H1 (cell line): ENCODE measurements at regions not wholly inside any gene's neighbourhood (a gene's known extent, or its start where the extent isn't known, plus 50 kb on each side); places are given as distances from the start of the nearest gene placed in this dataset.

Experiments used
- CTCF ChIA-PET: fragments of 300-600 bp; sonication (Branson Sonifier 250); formaldehyde crosslinking; loops from one replicate; lab custom pipeline; 2021; ENCODE audit not compliant: partially characterized antibody; lab: Charles Lee
- POLR2A ChIA-PET: fragments of 300-600 bp; sonication (Branson Sonifier 250); formaldehyde crosslinking; loops from one replicate; lab custom pipeline; 2021; ENCODE audit warnings: inconsistent platforms; ENCODE audit not compliant: partially characterized antibody; lab: Charles Lee
- DNase-seq, 2 experiments: peaks; one replicate each; pipeline versions ENCODE4 v3.0.0 to v3.0.0-alpha.2; 2010 to 2022; ENCODE audit warnings: low spot score in 2 of 2, low read depth in 1 of 2, mixed read lengths in 1 of 2
- FAIRE-seq: peaks from 2 replicates; lab custom pipeline; 2011; peaks lifted over from hg19 to GRCh38; lab: Jason Lieb, UNC
- H2AFZ ChIP-seq: 2 replicates; pipeline ENCODE4 v1.8.1; 2012; ENCODE audit warnings: low read length, inconsistent platforms
- H2AK5ac ChIP-seq: 2 replicates; pipeline ENCODE4 v1.6.1; 2013; ENCODE audit warnings: low read depth, low read length
- H2BK120ac ChIP-seq: replicated peaks from 2 replicates; pipeline ENCODE3; 2013; ENCODE audit warnings: low read depth, low read length, inconsistent platforms
- H2BK12ac ChIP-seq: 2 replicates; pipeline ENCODE4 v1.6.1; 2013; ENCODE audit warnings: low read depth, low read length
- H2BK15ac ChIP-seq: 2 replicates; pipeline ENCODE4 v1.6.1; 2013; ENCODE audit warnings: low read length
- H2BK20ac ChIP-seq: 2 replicates; pipeline ENCODE4 v1.6.1; 2013; ENCODE audit warnings: low read length
- H2BK5ac ChIP-seq: 2 replicates; pipeline ENCODE4 v1.6.1; 2013; ENCODE audit warnings: low read depth, low read length
- H3K14ac ChIP-seq: 2 replicates; pipeline ENCODE4 v1.6.1; 2013; ENCODE audit warnings: inconsistent platforms; ENCODE audit not compliant: insufficient read length
- H3K18ac ChIP-seq: 2 replicates; pipeline ENCODE4 v1.6.1; 2013; ENCODE audit warnings: low read length; ENCODE audit errors: extremely low read depth
- H3K23ac ChIP-seq: 2 replicates; pipeline ENCODE4 v1.6.1; 2013; ENCODE audit warnings: inconsistent platforms; ENCODE audit not compliant: insufficient read length
- H3K23me2 ChIP-seq: 2 replicates; pipeline ENCODE4 v1.6.1; 2013; ENCODE audit warnings: low read depth, low read length
- H3K27ac ChIP-seq: 2 replicates; pipeline ENCODE4 v1.6.1; 2011; ENCODE audit warnings: low read depth, low read length, inconsistent platforms
- H3K27me3 ChIP-seq, 4 experiments: replicated peaks in 1 of 4; 1 replicate in 1 of 4; 2 replicates in 3 of 4; pipeline versions ENCODE4 v1.6.1 to v1.8.1; 2011 to 2013; ENCODE audit warnings: low read length in 3 of 4, mild to moderate bottlenecking in 3 of 4, inconsistent platforms in 2 of 4, mixed read lengths in 2 of 4, moderate library complexity in 1 of 4; ENCODE audit not compliant: control insufficient read depth in 3 of 4, insufficient read depth in 3 of 4; ENCODE audit errors: extremely low read depth in 1 of 4
- H3K36me3 ChIP-seq, 4 experiments: 2 replicates each; pipeline versions ENCODE4 v1.6.1 to v1.8.1; 2011 to 2013; ENCODE audit warnings: mild to moderate bottlenecking in 4 of 4, low read length in 3 of 4, moderate library complexity in 2 of 4, control low read depth in 1 of 4, inconsistent platforms in 1 of 4; ENCODE audit not compliant: insufficient read depth in 4 of 4, control insufficient read depth in 2 of 4
- H3K4ac ChIP-seq: replicated peaks from 2 replicates; pipeline ENCODE3; 2013; ENCODE audit warnings: low read length, low read depth, mixed read lengths, inconsistent platforms; ENCODE audit not compliant: insufficient read length
- H3K4me1 ChIP-seq, 4 experiments: replicated peaks in 1 of 4; 1 replicate in 1 of 4; 2 replicates in 3 of 4; pipeline versions ENCODE4 v1.6.1 to v1.8.1; 2011 to 2013; ENCODE audit warnings: low read length in 3 of 4, inconsistent platforms in 2 of 4, mixed read lengths in 1 of 4; ENCODE audit not compliant: insufficient read depth in 4 of 4, control insufficient read depth in 3 of 4
- H3K4me2 ChIP-seq, 2 experiments: 2 replicates each; pipeline versions ENCODE4 v1.6.1 to v1.8.1; 2011 to 2013; ENCODE audit warnings: low read depth in 2 of 2, low read length in 2 of 2, control low read depth in 1 of 2, inconsistent platforms in 1 of 2, mild to moderate bottlenecking in 1 of 2; ENCODE audit not compliant: insufficient read depth in 1 of 2
- H3K4me3 ChIP-seq, 4 experiments: fragments of 200-600, 300-600 bp in 1 of 4; sonication (generic), shearing (Covaris generic), sonication (Bioruptor Twin) in 1 of 4; 2 replicates each; pipeline versions ENCODE4 v1.5.1 to v1.8.1; 2011 to 2016; ENCODE audit warnings: low read length in 4 of 4, low read depth in 3 of 4, control low read depth in 2 of 4, inconsistent platforms in 2 of 4, mild to moderate bottlenecking in 2 of 4, mixed read lengths in 1 of 4, moderate library complexity in 1 of 4; ENCODE audit not compliant: insufficient read depth in 2 of 4; ENCODE audit errors: extremely low read depth in 1 of 4
- H3K56ac ChIP-seq: replicated peaks from 2 replicates; pipeline ENCODE3; 2013; ENCODE audit warnings: low read depth, mild to moderate bottlenecking, mixed read lengths, low read length, inconsistent platforms; ENCODE audit not compliant: insufficient read length
- H3K79me1 ChIP-seq: 2 replicates; pipeline ENCODE4 v1.6.1; 2013; ENCODE audit warnings: low read depth, low read length, control low read depth
- H3K79me2 ChIP-seq, 2 experiments: 2 replicates each; pipeline versions ENCODE4 v1.6.1 to v1.8.1; 2012 to 2013; ENCODE audit warnings: low read length in 2 of 2, mild to moderate bottlenecking in 2 of 2, inconsistent platforms in 1 of 2; ENCODE audit not compliant: insufficient read depth in 2 of 2, control insufficient read depth in 1 of 2
- H3K9ac ChIP-seq, 4 experiments: replicated peaks in 1 of 4; 1 replicate in 1 of 4; 2 replicates in 3 of 4; pipeline versions ENCODE4 v1.6.1 to v1.8.1; 2011 to 2013; ENCODE audit warnings: low read depth in 3 of 4, low read length in 3 of 4, control low read depth in 2 of 4, mild to moderate bottlenecking in 2 of 4, moderate library complexity in 2 of 4, inconsistent platforms in 1 of 4; ENCODE audit errors: extremely low read depth in 1 of 4
- H3K9me3 ChIP-seq, 2 experiments: 2 replicates each; pipeline versions ENCODE4 v1.6.1 to v1.8.1; 2012 to 2013; ENCODE audit warnings: mild to moderate bottlenecking in 2 of 2, moderate library complexity in 2 of 2, control low read depth in 1 of 2, inconsistent platforms in 1 of 2, low read depth in 1 of 2, low read length in 1 of 2, mixed read lengths in 1 of 2; ENCODE audit not compliant: insufficient read depth in 2 of 2
- H4K20me1 ChIP-seq, 2 experiments: replicated peaks in 1 of 2; 2 replicates each; pipeline versions ENCODE3 to v1.8.1; 2011 to 2013; ENCODE audit warnings: inconsistent platforms in 2 of 2, low read length in 2 of 2, mild to moderate bottlenecking in 1 of 2; ENCODE audit not compliant: insufficient read depth in 2 of 2, control insufficient read depth in 1 of 2
- H4K5ac ChIP-seq: 2 replicates; pipeline ENCODE4 v1.6.1; 2013; ENCODE audit warnings: low read length, low read depth, mixed read lengths, inconsistent platforms; ENCODE audit not compliant: insufficient read length
- H4K8ac ChIP-seq: 2 replicates; pipeline ENCODE4 v1.8.0; 2013; ENCODE audit warnings: mild to moderate bottlenecking, moderate library complexity, low read length, inconsistent platforms; ENCODE audit not compliant: insufficient read depth; ENCODE audit errors: extremely low read depth
- H4K91ac ChIP-seq: replicated peaks from 2 replicates; pipeline ENCODE3; 2013; ENCODE audit warnings: low read length, mixed read lengths, inconsistent platforms; ENCODE audit not compliant: insufficient read length
- CHD1 ChIP-seq: IDR thresholded peaks from 2 replicates; pipeline ENCODE4 v1.6.1; 2012; ENCODE audit warnings: low read depth, low read length, improper control_type of control experiment
- GABPA ChIP-seq: IDR thresholded peaks from 2 replicates; pipeline ENCODE4 v1.6.1; 2011; ENCODE audit warnings: mild to moderate bottlenecking, low read length, moderate library complexity, borderline replicate concordance; ENCODE audit not compliant: insufficient read depth
- WGBS, 2 experiments: shearing (Covaris generic) in 1 of 2; methylation state at CpG; one replicate each; pipeline versions ENCODE4 v1.1.6 to v1.1.7; 2013 to 2015; ENCODE audit warnings: low lambda C conversion rate in 2 of 2, mixed read lengths in 2 of 2, inconsistent platforms in 1 of 2, low coverage in 1 of 2, missing lambda C conversion rate in 1 of 2; ENCODE audit not compliant: insufficient replicate concordance in 2 of 2, insufficient coverage in 1 of 2, insufficient read length in 1 of 2; ENCODE audit errors: extremely low coverage in 1 of 2, missing lambda C conversion rate in 1 of 2; 5-methylcytosine and 5-hydroxymethylcytosine counted together

DNA sequence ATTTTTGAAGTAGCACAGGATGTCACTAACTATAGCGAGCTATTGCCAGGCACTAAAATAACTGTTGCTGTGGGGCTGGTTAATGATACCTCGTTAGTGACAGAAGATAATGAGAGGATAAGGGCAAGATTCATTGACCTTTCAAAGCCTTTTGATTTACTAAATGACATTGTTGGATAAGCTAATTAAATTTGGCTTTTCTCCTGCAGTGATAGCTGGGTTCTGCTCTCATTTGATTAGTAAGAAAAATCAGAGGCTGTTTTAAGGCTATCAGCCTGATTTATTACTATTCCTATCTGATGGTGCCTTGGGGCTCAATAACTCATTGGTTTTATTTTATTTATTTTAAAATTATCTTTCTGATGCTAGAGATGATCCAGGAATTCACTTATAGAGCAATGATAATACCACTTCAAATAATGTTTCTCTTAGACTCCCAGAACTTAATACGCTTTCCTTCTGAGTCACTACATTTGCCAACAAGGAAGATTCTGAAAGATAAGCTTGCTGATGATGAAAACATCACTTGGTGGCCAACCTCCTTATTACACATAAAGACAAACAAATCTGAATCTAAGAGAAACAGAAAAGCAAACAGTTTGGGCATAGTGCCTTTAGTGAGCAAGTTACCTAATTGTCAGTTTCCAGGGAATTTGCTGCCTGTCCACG lies 501.3 kb upstream of the ARGLU1 start:
- H3K9ac ChIP-seq, result no peak overlapping the region
- H3K9me3 ChIP-seq, result no peaks in the 10 kb centered on the region
- WGBS, 2 experiments, result 93% methylated on average over 4 of the region's 4 CpGs; no CpG with 5 or more reads in 1 of the 2 experiments
- DNase-seq, result no peak
- H2BK120ac ChIP-seq, result no peak overlapping the region
- no peak overlapping the region for H4K8ac ChIP-seq
- no peaks in the 10 kb centered on the region for H3K4me1 ChIP-seq
- H3K27me3 ChIP-seq, result no peaks in the 10 kb centered on the region
- CTCF ChIA-PET, result no interaction called here
- no peak for FAIRE-seq
- no peak overlapping the region for H2AFZ ChIP-seq
- H3K14ac ChIP-seq, result no peak overlapping the region
- TF ChIP-seq GABPA (no peak), CHD1 (no peak)
- no peak overlapping the region for H4K91ac ChIP-seq
- no peaks in the 10 kb centered on the region for H3K23me2 ChIP-seq
- H4K5ac ChIP-seq, result no peak overlapping the region
- H3K56ac ChIP-seq, result no peak overlapping the region
- H3K18ac ChIP-seq, result no peak overlapping the region
- no peak overlapping the region for H3K4ac ChIP-seq
- H3K4me3 ChIP-seq, result no peak overlapping the region
- no peak overlapping the region for H2BK20ac ChIP-seq
- no peak overlapping the region for H2BK15ac ChIP-seq
- no peak overlapping the region for H2AK5ac ChIP-seq
- H3K4me2 ChIP-seq, result no peak overlapping the region
- H4K20me1 ChIP-seq, result no peaks in the 10 kb centered on the region
- no peak overlapping the region for H3K27ac ChIP-seq
- no peaks in the 10 kb centered on the region for H3K36me3 ChIP-seq
- POLR2A ChIA-PET, result no interaction called here
- no peak overlapping the region for H3K23ac ChIP-seq
- H3K79me1 ChIP-seq, result no peaks in the 10 kb centered on the region
- no peak overlapping the region for H2BK12ac ChIP-seq
- H3K79me2 ChIP-seq, result no peaks in the 10 kb centered on the region
- H2BK5ac ChIP-seq, result no peak overlapping the region
